Suprapubic skin (tissue), 4 donors: ENCODE measurements at regions not wholly inside any gene's neighbourhood (a gene's known extent, or its start where the extent isn't known, plus 50 kb on each side); places are given as distances from the start of the nearest gene placed in this dataset.

ENCODE experiments used
- DNase-seq, 2 donors: peaks; one replicate each; pipeline ENCODE4 v3.0.0-alpha.2; 2019; ENCODE audit warnings: low spot score in 2 of 2
- H3K27ac ChIP-seq: fragments of 200-600 bp; sonication (generic); one replicate; pipeline ENCODE4 v1.5.1; 2019
- H3K27me3 ChIP-seq: fragments of 200-600 bp; sonication (generic); one replicate; pipeline ENCODE4 v1.5.1; 2019
- H3K36me3 ChIP-seq: fragments of 200-600 bp; sonication (generic); one replicate; pipeline ENCODE4 v1.5.1; 2019
- H3K4me1 ChIP-seq: fragments of 200-600 bp; sonication (generic); one replicate; pipeline ENCODE4 v1.5.1; 2019
- H3K4me3 ChIP-seq: fragments of 200-600 bp; sonication (generic); one replicate; pipeline ENCODE4 v1.5.1; 2019; ENCODE audit warnings: mild to moderate bottlenecking
- H3K9me3 ChIP-seq: fragments of 200-600 bp; sonication (generic); one replicate; pipeline ENCODE4 v1.5.1; 2019
- CTCF ChIP-seq, 2 donors: fragments of 200-600 bp in 1 of 2; fragments of 450-650 bp in 1 of 2; sonication (generic) in 1 of 2; IDR thresholded peaks; one replicate each; pipeline ENCODE4 v1.5.1; 2016 to 2019; ENCODE audit warnings: antibody characterized with exemption in 2 of 2, mild to moderate bottlenecking in 1 of 2, moderate library complexity in 1 of 2
- EP300 ChIP-seq: sonication (generic); formaldehyde crosslinking; IDR thresholded peaks from one replicate; pipeline ENCODE4 v1.6.1; 2017; ENCODE audit warnings: antibody characterized with exemption
- POLR2A ChIP-seq, 2 donors: fragments of 450-650 bp; IDR thresholded peaks; one replicate each; pipeline ENCODE4 v1.6.1; 2017; ENCODE audit warnings: antibody characterized with exemption in 2 of 2, mild to moderate bottlenecking in 2 of 2, moderate library complexity in 2 of 2
- POLR2AphosphoS5 ChIP-seq, 3 donors: sonication (generic); formaldehyde crosslinking; IDR thresholded peaks; one replicate each; pipeline ENCODE4 v1.6.1; 2017; ENCODE audit warnings: antibody characterized with exemption in 3 of 3
- WGBS: methylation state at CpG from one replicate; pipeline ENCODE4 v1.1.5; 2018; 5-methylcytosine and 5-hydroxymethylcytosine counted together

- no peak overlapping the region for H3K27ac ChIP-seq
- no peaks in the 10 kb centered on the region for H3K9me3 ChIP-seq
- TF ChIP-seq POLR2A (IDR thresholded peaks at IDR 0.05) (no peak), EP300 (no peak), POLR2AphosphoS5 (IDR thresholded peaks at IDR 0.05) (no peak)
- WGBS, result 92% methylated on average over 2 of the region's 2 CpGs
- no peak overlapping the region for H3K4me3 ChIP-seq
- no peaks in the 10 kb centered on the region for H3K27me3 ChIP-seq
- H3K36me3 ChIP-seq, result no peaks in the 10 kb centered on the region
- no peaks in the 10 kb centered on the region for H3K4me1 ChIP-seq
- no peak for DNase-seq
Measured at GRCh38 chr20:12433724-12434123, 516.0 kb downstream of the BTBD3 start.

DNA sequence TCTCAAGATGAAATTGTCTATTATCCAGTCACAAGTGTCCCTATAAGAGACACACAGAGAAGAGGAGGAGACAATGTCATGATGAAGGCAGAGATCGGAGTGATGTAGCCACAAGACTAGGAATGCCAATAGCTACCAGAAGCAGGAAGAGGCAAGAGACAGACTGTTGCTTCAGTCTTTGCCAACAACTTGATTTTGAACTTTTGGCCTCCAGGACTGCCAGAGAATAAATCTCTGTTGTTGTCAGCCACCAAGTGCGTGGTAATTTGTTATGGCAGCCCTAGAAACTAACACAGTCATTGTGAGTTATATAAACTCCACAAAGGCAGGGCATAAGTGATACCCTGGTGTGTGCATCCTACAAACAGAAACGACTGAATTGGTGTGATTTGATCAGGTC, 517.0 kb downstream of the BTBD3 start:
- no peak overlapping the region for H3K27ac ChIP-seq
- no peak for DNase-seq
- no peaks in the 10 kb centered on the region for H3K36me3 ChIP-seq
- no peak overlapping the region for H3K4me3 ChIP-seq
- WGBS, result 44% methylated on average over 3 of the region's 3 CpGs
- TF ChIP-seq EP300 (no peak), CTCF (IDR thresholded peaks at IDR 0.05) (no peak), POLR2A (IDR thresholded peaks at IDR 0.05) (no peak), POLR2AphosphoS5 (IDR thresholded peaks at IDR 0.05) (no peak)
- H3K9me3 ChIP-seq, result no peaks in the 10 kb centered on the region
- H3K27me3 ChIP-seq, result no peaks in the 10 kb centered on the region
- H3K4me1 ChIP-seq, result no peaks in the 10 kb centered on the region

- H3K4me3 ChIP-seq, result no peak overlapping the region
- DNase-seq, result no peak
Measured at GRCh38 chr20:12435268-12435667, 517.6 kb downstream of the BTBD3 start.

DNA sequence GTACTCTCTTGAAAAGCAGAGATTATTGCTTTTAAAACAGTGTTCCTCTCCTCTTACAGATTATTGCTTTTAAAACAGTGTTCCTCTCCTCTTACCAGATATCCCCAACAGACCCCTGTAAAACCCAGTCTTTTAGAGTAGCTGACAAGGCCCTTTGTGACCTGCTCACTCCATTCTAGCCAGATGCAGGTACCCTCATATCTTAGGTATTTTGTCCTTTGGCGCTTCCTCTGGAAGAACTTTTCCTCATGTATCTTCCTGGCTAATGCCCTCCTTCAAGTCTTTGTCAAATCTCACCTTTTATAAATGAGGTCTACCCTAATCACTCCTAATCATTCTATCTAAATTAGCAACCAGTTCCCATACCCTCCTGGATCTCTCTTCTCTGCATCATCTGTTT, 536.0 kb downstream of the BTBD3 start:
- Histone ChIP-seq H3K9me3 (no peaks in the 10 kb centered on the region), H3K27me3 (no peaks in the 10 kb centered on the region), H3K4me3 (no peak overlapping the region), H3K36me3 (no peaks in the 10 kb centered on the region), H3K27ac (no peak overlapping the region), H3K4me1 (no peaks in the 10 kb centered on the region)
- TF ChIP-seq POLR2AphosphoS5 (IDR thresholded peaks at IDR 0.05), result no peak
- no peak for TF ChIP-seq POLR2A (IDR thresholded peaks at IDR 0.05)
- TF ChIP-seq CTCF (IDR thresholded peaks at IDR 0.05), result no peak
- no peak for TF ChIP-seq EP300
- 88% methylated on average over 1 of the region's 1 CpG for WGBS
- no peak for DNase-seq

More at GRCh38 chr20:12435268-12435667, 517.6 kb downstream of the BTBD3 start:
- Histone ChIP-seq H3K4me1 (no peaks in the 10 kb centered on the region), H3K36me3 (no peaks in the 10 kb centered on the region), H3K27me3 (no peaks in the 10 kb centered on the region), H3K27ac (no peak overlapping the region), H3K9me3 (no peaks in the 10 kb centered on the region)
- 59% methylated on average over 4 of the region's 4 CpGs for WGBS
- TF ChIP-seq POLR2AphosphoS5 (IDR thresholded peaks at IDR 0.05), result no peak
- no peak for TF ChIP-seq CTCF (IDR thresholded peaks at IDR 0.05)
- TF ChIP-seq POLR2A (IDR thresholded peaks at IDR 0.05), result no peak
- TF ChIP-seq EP300, result no peak

DNA sequence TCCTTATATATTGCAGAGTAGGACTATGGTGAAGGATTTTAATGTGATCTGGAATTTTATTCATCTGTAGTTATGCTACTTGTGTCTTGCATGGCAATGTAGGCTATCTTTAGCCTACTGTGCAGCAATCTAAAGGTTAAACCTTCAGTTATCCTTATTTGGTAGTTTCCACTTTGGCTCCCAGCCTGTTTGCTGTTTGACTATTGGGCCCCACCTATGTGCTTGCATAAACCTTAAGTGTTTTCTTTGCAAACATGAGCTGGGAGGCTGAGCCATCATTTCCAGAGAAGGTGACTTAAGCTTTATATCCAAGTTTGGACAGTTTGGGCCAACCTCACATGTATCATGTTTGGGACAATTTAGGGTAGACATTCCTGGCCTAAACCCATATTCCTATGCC, 537.5 kb downstream of the BTBD3 start:
- Histone ChIP-seq H3K27ac (no peak overlapping the region), H3K9me3 (no peaks in the 10 kb centered on the region)
- TF ChIP-seq POLR2A (IDR thresholded peaks at IDR 0.05), result no peak
- TF ChIP-seq EP300, result no peak
- TF ChIP-seq POLR2AphosphoS5 (IDR thresholded peaks at IDR 0.05), result no peak
- TF ChIP-seq CTCF (IDR thresholded peaks at IDR 0.05), result no peak

GRCh38 chr20:12458241-12458640, 540.5 kb downstream of the BTBD3 start:
- no peaks in the 10 kb centered on the region for H3K4me1 ChIP-seq
- no peak overlapping the region for H3K27ac ChIP-seq
- no peak overlapping the region for H3K4me3 ChIP-seq
- TF ChIP-seq POLR2AphosphoS5 (IDR thresholded peaks at IDR 0.05) (no peak), POLR2A (IDR thresholded peaks at IDR 0.05) (no peak), CTCF (IDR thresholded peaks at IDR 0.05) (no peak), EP300 (no peak)
- no peaks in the 10 kb centered on the region for H3K9me3 ChIP-seq
- no peaks in the 10 kb centered on the region for H3K36me3 ChIP-seq
- no peak for DNase-seq
- no peaks in the 10 kb centered on the region for H3K27me3 ChIP-seq

More for the DNA sequence above, 537.5 kb downstream of the BTBD3 start:
- no peak for DNase-seq
- Histone ChIP-seq H3K4me1 (no peaks in the 10 kb centered on the region), H3K4me3 (no peak overlapping the region), H3K36me3 (no peaks in the 10 kb centered on the region), H3K27me3 (no peaks in the 10 kb centered on the region)
